A673 (cell line): ENCODE measurements at regions not wholly inside any gene's neighbourhood (a gene's known extent, or its start where the extent isn't known, plus 50 kb on each side); places are given as distances from the start of the nearest gene placed in this dataset.

Experiments
- BruUV-seq: library from RNA; stranded (reverse); fragments of 400-500 nt; replicated peaks from 2 replicates; lab custom pipeline; 2021; lab: Mats Ljungman, UMichigan
- CTCF ChIA-PET: fragments of 300-600 bp; sonication (Branson Sonifier 250); formaldehyde crosslinking; loops from one replicate; lab custom pipeline; 2022; ENCODE audit warnings: antibody characterized with exemption; lab: Charles Lee
- POLR2A ChIA-PET: fragments of 300-600 bp; sonication (Branson Sonifier 250); formaldehyde crosslinking; loops from one replicate; lab custom pipeline; 2022; ENCODE audit warnings: antibody characterized with exemption; ENCODE audit not compliant: low non-redundant PET; lab: Charles Lee
- DNase-seq: peaks from one replicate; pipeline ENCODE4 v3.0.0-alpha.2; 2015; ENCODE audit warnings: low spot score
- H3K27ac ChIP-seq: fragments of 200-600 bp; sonication (generic); 2 replicates; pipeline ENCODE4 v1.5.1; 2016; ENCODE audit warnings: mixed run types, low read depth, mild to moderate bottlenecking, mixed read lengths, antibody characterized with exemption, low read length; ENCODE audit not compliant: poor library complexity, severe bottlenecking
- H3K27me3 ChIP-seq: fragments of 200-600 bp; sonication (generic); replicated peaks from 2 replicates; pipeline ENCODE4 v1.6.1; 2017; ENCODE audit warnings: mixed run types, low read depth, mild to moderate bottlenecking, mixed read lengths, antibody characterized with exemption, low read length; ENCODE audit not compliant: insufficient read depth, poor library complexity
- H3K36me3 ChIP-seq: fragments of 200-600 bp; sonication (generic); 2 replicates; pipeline ENCODE4 v1.6.1; 2016; ENCODE audit warnings: mixed run types, mild to moderate bottlenecking, mixed read lengths, antibody characterized with exemption, low read length; ENCODE audit not compliant: insufficient read depth, poor library complexity, severe bottlenecking
- H3K4me1 ChIP-seq: fragments of 200-600 bp; sonication (generic); 2 replicates; pipeline ENCODE4 v1.6.1; 2017; ENCODE audit warnings: mixed run types, mild to moderate bottlenecking, mixed read lengths, antibody characterized with exemption, low read length; ENCODE audit not compliant: insufficient read depth, poor library complexity, severe bottlenecking
- H3K4me3 ChIP-seq: fragments of 200-600 bp; sonication (generic); 2 replicates; pipeline ENCODE4 v1.5.1; 2016; ENCODE audit warnings: low read depth, mixed run types, mild to moderate bottlenecking, mixed read lengths, low read length; ENCODE audit not compliant: poor library complexity, severe bottlenecking
- H3K9me3 ChIP-seq: fragments of 200-600 bp; sonication (generic); 2 replicates; pipeline ENCODE4 v1.6.1; 2016; ENCODE audit warnings: mixed run types, low read depth, mild to moderate bottlenecking, mixed read lengths, antibody characterized with exemption, low read length; ENCODE audit not compliant: poor library complexity, severe bottlenecking
- CTCF ChIP-seq: fragments of 300-800, 200-600 bp; sonication (generic); conservative IDR thresholded peaks from 2 replicates; pipeline ENCODE4 v1.5.1; 2017; ENCODE audit warnings: low read depth, mild to moderate bottlenecking, antibody characterized with exemption, low read length, moderate library complexity, mixed read lengths
- EZH2 ChIP-seq: fragments of 200-600 bp; sonication (generic); IDR thresholded peaks from 2 replicates; pipeline ENCODE4 v1.6.1; 2017; ENCODE audit warnings: borderline replicate concordance, low read depth, mild to moderate bottlenecking, mixed read lengths, antibody characterized with exemption, low read length; ENCODE audit not compliant: poor library complexity, severe bottlenecking
- intact Hi-C: fragments of 100-400 bp; cut with micrococcal nuclease; formaldehyde crosslinking; loops from one replicate; pipeline ENCODE4 v1.10.0; 2022; ENCODE audit not compliant: unreplicated experiment

GRCh38 chr1:55632906-55633305 is 417.7 kb upstream of the USP24 start:
- Histone ChIP-seq H3K4me1 (no peaks in the 10 kb centered on the region), H3K9me3 (no peaks in the 10 kb centered on the region), H3K36me3 (no peaks in the 10 kb centered on the region), H3K27me3 (no peaks in the 10 kb centered on the region), H3K27ac (no peak overlapping the region), H3K4me3 (no peak overlapping the region)
- TF ChIP-seq CTCF (no peak), EZH2 (no peak)
- intact Hi-C loops, result no loop called here
- no TSS peak for BruUV-seq
- ChIA-PET POLR2A (no interaction called here), CTCF (no interaction called here)
- no peak for DNase-seq

DNA sequence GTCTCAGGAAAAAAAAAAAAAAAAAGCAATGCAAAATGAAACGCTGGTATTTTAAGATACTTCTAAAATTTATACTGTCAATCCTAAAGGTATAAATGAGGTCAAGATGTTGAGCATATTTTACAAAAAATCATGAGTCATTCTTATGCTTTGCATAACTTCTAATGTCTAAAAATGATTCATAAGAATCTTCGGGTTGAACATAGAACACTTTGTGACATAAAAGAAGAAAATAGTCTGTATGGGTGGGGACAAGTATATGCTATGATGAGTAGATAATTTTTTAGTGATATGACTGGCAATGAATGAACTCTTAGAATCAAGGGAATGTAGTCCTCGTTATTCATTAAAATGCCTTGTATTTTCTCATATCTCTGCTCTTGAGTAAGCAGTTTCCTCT is 416.9 kb upstream of the USP24 start:
- no peak for DNase-seq
- Histone ChIP-seq H3K27ac (no peak overlapping the region), H3K4me3 (no peak overlapping the region), H3K27me3 (no peaks in the 10 kb centered on the region), H3K36me3 (no peaks in the 10 kb centered on the region), H3K4me1 (no peaks in the 10 kb centered on the region), H3K9me3 (no peaks in the 10 kb centered on the region)
- no peak for TF ChIP-seq CTCF
- TF ChIP-seq EZH2, result no peak
- CTCF ChIA-PET, result no interaction called here
- intact Hi-C loops, result no loop called here
- BruUV-seq, result no TSS peak
- POLR2A ChIA-PET, result no interaction called here

DNA sequence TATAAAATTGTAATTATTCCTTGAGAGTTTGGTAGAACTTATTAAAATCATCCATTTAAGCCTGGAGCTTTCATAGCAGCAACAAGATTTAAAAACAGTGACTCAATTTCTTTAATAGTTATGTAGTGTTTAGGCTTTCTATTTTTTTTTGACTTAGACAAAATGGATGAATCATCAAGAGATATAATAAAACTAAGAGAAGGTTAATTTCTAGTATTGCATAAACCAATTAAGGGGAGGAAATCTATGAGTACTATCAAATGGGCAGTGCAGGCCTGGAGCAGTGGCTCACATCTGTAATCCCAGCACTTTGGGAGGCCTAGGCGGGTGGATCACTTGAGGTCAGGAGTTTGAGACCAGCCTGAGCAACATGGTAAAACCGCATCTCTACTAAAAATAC is 416.3 kb upstream of the USP24 start:
- Histone ChIP-seq H3K9me3 (no peaks in the 10 kb centered on the region), H3K27ac (no peak overlapping the region), H3K27me3 (peaks cover 4% of the 10 kb centered on the region), H3K4me3 (no peak overlapping the region), H3K4me1 (no peaks in the 10 kb centered on the region), H3K36me3 (no peaks in the 10 kb centered on the region)
- TF ChIP-seq CTCF (no peak), EZH2 (no peak)
- POLR2A ChIA-PET, result no interaction called here
- CTCF ChIA-PET, result no interaction called here
- DNase-seq, result no peak
- BruUV-seq, result no TSS peak
- intact Hi-C loops, result no loop called here
